Neural progenitor cell (in vitro differentiated cells): ENCODE measurements at regions not wholly inside any gene's neighbourhood (a gene's known extent, or its start where the extent isn't known, plus 50 kb on each side); places are given as distances from the start of the nearest gene placed in this dataset.

Source experiments
- CTCF ChIP-seq: fragments of 200-600 bp; sonication (generic); IDR thresholded peaks from 2 replicates; pipeline ENCODE4 v1.5.1; 2017; ENCODE audit warnings: antibody characterized with exemption, mild to moderate bottlenecking
- EZH2 ChIP-seq: fragments of 200-600 bp; sonication (generic); IDR thresholded peaks from 2 replicates; pipeline ENCODE4 v1.6.1; 2017; ENCODE audit warnings: antibody characterized with exemption, mild to moderate bottlenecking, moderate library complexity
- EZH2phosphoT487 ChIP-seq: fragments of 200-600 bp; sonication (generic); IDR thresholded peaks from 2 replicates; pipeline ENCODE4 v1.6.1; 2017; ENCODE audit warnings: antibody characterized with exemption

DNA sequence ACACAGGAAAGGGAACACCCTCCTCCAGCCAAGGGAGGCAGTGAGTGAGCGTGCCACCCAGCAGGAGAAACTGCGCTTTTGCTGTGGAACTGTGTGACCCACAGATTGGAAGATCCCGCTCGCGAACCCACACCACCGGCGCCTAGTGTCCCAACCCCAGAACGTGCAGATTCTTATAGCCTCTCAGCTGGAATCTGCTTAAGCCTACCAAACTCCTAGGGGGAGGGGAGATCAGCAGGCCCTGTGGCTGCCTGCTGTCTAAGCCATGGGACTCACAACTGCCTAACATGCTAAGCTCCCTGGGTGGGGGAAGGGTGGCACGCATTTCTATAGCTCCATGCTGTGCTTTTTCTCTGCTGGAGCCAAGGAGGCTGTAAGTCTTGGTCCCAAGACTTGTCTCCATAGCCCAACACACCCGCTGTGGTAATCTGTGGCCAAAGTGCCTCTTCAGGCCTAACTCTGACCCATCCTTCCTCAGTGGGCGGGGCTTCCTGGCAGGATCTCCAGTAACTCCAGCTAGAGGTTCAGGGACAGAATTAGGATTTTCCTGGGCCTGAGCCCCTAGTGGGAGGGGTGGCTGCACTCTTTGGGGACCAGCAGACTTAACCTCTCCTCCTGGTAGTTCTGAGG is 485.0 kb downstream of the TAF11L14 start:
- TF ChIP-seq CTCF (no peak), EZH2phosphoT487 (no peak), EZH2 (no peak)
